GM19239 (cell line): ENCODE measurements at regions not wholly inside any gene's neighbourhood (a gene's known extent, or its start where the extent isn't known, plus 50 kb on each side); places are given as distances from the start of the nearest gene placed in this dataset.

Source experiments
- DNase-seq: peaks from one replicate; pipeline ENCODE4 v3.0.0; 2011; ENCODE audit warnings: low spot score; ENCODE audit not compliant: insufficient read length
- FAIRE-seq: peaks from 2 replicates; lab custom pipeline; 2011; peaks lifted over from hg19 to GRCh38; lab: Jason Lieb, UNC

- FAIRE-seq: no peak
- DNase-seq: no peak
Observed at GRCh38 chr11:26247340-26247739, 84.6 kb upstream of the ANO3 start.

- no peak for DNase-seq
- FAIRE-seq: no peak
Observed at GRCh38 chr11:26248661-26249060, 83.3 kb upstream of the ANO3 start.

GRCh38 chr11:26254378-26254777 is 77.6 kb upstream of the ANO3 start:
- no peak for FAIRE-seq

GRCh38 chr11:26263769-26264168 is 68.2 kb upstream of the ANO3 start:
- no peak for FAIRE-seq
- DNase-seq: no peak

More at GRCh38 chr11:26254378-26254777, 77.6 kb upstream of the ANO3 start:
- DNase-seq: no peak

GRCh38 chr11:26264266-26264665 is 67.7 kb upstream of the ANO3 start:
- DNase-seq: no peak
- no peak for FAIRE-seq

GRCh38 chr11:26268980-26269660 is 62.8 kb upstream of the ANO3 start:
- no peak for FAIRE-seq
- no peak for DNase-seq

GRCh38 chr11:26271666-26272065 is 60.3 kb upstream of the ANO3 start:
- no peak for FAIRE-seq

GRCh38 chr11:26276798-26277424 is 55.0 kb upstream of the ANO3 start:
- FAIRE-seq (peak; percentile 90), DNase-seq (peak; percentile 4)

More at GRCh38 chr11:26271666-26272065, 60.3 kb upstream of the ANO3 start:
- no peak for DNase-seq

- no peak for DNase-seq
- no peak for FAIRE-seq
Observed at GRCh38 chr11:26278354-26278753, 53.6 kb upstream of the ANO3 start.
